H9 (cell line): ENCODE measurements at regions not wholly inside any gene's neighbourhood (a gene's known extent, or its start where the extent isn't known, plus 50 kb on each side); places are given as distances from the start of the nearest gene placed in this dataset.
A peak's percentile ranks its signal among the peaks of the same experiment; 100 is the strongest.

Experiments
- DNase-seq: peaks from one replicate; pipeline ENCODE4 v3.0.0-alpha.2; 2017
- H2AFZ ChIP-seq: one replicate; pipeline ENCODE4 v1.6.1; 2013; ENCODE audit warnings: mild to moderate bottlenecking, low read length, control low read depth, moderate library complexity
- H2AK5ac ChIP-seq: 2 replicates; pipeline ENCODE4 v1.6.1; 2013; ENCODE audit warnings: low read length, control low read depth, mixed read lengths; ENCODE audit not compliant: insufficient read length
- H2BK120ac ChIP-seq: one replicate; pipeline ENCODE4 v1.6.1; 2013; ENCODE audit warnings: low read depth, mild to moderate bottlenecking, low read length, control low read depth, inconsistent platforms; ENCODE audit not compliant: poor library complexity, severe bottlenecking
- H2BK12ac ChIP-seq: 2 replicates; pipeline ENCODE4 v1.6.1; 2013; ENCODE audit warnings: low read length, control low read depth, mixed read lengths, low read depth; ENCODE audit not compliant: insufficient read length
- H2BK15ac ChIP-seq: 2 replicates; pipeline ENCODE4 v1.6.1; 2013; ENCODE audit warnings: low read depth, low read length, control low read depth
- H2BK20ac ChIP-seq: one replicate; pipeline ENCODE4 v1.6.1; 2013; ENCODE audit warnings: low read depth, mild to moderate bottlenecking, low read length, control low read depth, inconsistent platforms; ENCODE audit not compliant: poor library complexity, severe bottlenecking
- H2BK5ac ChIP-seq: 2 replicates; pipeline ENCODE4 v1.6.1; 2013; ENCODE audit warnings: low read length, control low read depth, mixed read lengths; ENCODE audit not compliant: insufficient read length
- H3K14ac ChIP-seq: 2 replicates; pipeline ENCODE4 v1.6.1; 2013; ENCODE audit warnings: low read length, control low read depth; ENCODE audit not compliant: insufficient read depth
- H3K18ac ChIP-seq: 2 replicates; pipeline ENCODE4 v1.6.1; 2013; ENCODE audit warnings: low read depth, mild to moderate bottlenecking, mixed read lengths, low read length, control low read depth; ENCODE audit not compliant: insufficient read length
- H3K23ac ChIP-seq: 2 replicates; pipeline ENCODE4 v1.6.1; 2013; ENCODE audit warnings: low read length, control low read depth, mixed read lengths, low read depth; ENCODE audit not compliant: insufficient read length
- H3K23me2 ChIP-seq: 2 replicates; pipeline ENCODE4 v1.6.1; 2013; ENCODE audit warnings: low read depth, mild to moderate bottlenecking, mixed read lengths, low read length, control low read depth; ENCODE audit not compliant: insufficient read length, poor library complexity, severe bottlenecking
- H3K27ac ChIP-seq: 2 replicates; pipeline ENCODE4 v1.5.1; 2013; ENCODE audit warnings: low read length, control low read depth, mixed read lengths, low read depth; ENCODE audit not compliant: insufficient read length
- H3K27me3 ChIP-seq: 2 replicates; pipeline ENCODE4 v1.6.1; 2013; ENCODE audit warnings: low read length, control low read depth, inconsistent platforms; ENCODE audit not compliant: insufficient read depth
- H3K4ac ChIP-seq: 2 replicates; pipeline ENCODE4 v1.6.1; 2013; ENCODE audit warnings: low read depth, mild to moderate bottlenecking, control low read depth, inconsistent platforms, low read length, moderate library complexity
- H3K4me1 ChIP-seq: 2 replicates; pipeline ENCODE4 v1.6.1; 2013; ENCODE audit warnings: low read length, control low read depth, inconsistent platforms; ENCODE audit not compliant: insufficient read depth
- H3K4me2 ChIP-seq: 2 replicates; pipeline ENCODE4 v1.6.1; 2013; ENCODE audit warnings: low read length, control low read depth, mixed read lengths; ENCODE audit not compliant: insufficient read length, insufficient read depth
- H3K56ac ChIP-seq: 2 replicates; pipeline ENCODE4 v1.6.1; 2013; ENCODE audit warnings: low read depth, mild to moderate bottlenecking, mixed read lengths, low read length, control low read depth; ENCODE audit not compliant: insufficient read length
- H3K79me1 ChIP-seq: 2 replicates; pipeline ENCODE4 v1.6.1; 2013; ENCODE audit warnings: low read depth, mild to moderate bottlenecking, moderate library complexity, low read length, control low read depth, inconsistent platforms; ENCODE audit not compliant: insufficient read depth, poor library complexity, severe bottlenecking
- H3K79me2 ChIP-seq: 2 replicates; pipeline ENCODE4 v1.6.1; 2013; ENCODE audit warnings: low read length, control low read depth, inconsistent platforms; ENCODE audit not compliant: insufficient read depth
- H3K9ac ChIP-seq: 2 replicates; pipeline ENCODE4 v1.6.1; 2013; ENCODE audit warnings: low read length, control low read depth, mixed read lengths; ENCODE audit not compliant: insufficient read length; ENCODE audit errors: extremely low read depth
- H3K9me3 ChIP-seq: one replicate; pipeline ENCODE4 v1.6.1; 2013; ENCODE audit warnings: low read depth, low read length, inconsistent platforms; ENCODE audit not compliant: control insufficient read depth
- H3T11ph ChIP-seq: one replicate; pipeline ENCODE4 v1.6.1; 2013; ENCODE audit warnings: mild to moderate bottlenecking, low read length, control low read depth, inconsistent platforms
- H4K20me1 ChIP-seq: one replicate; pipeline ENCODE4 v1.6.1; 2013; ENCODE audit not compliant: control insufficient read depth, insufficient read length, insufficient read depth
- H4K5ac ChIP-seq: 2 replicates; pipeline ENCODE4 v1.6.1; 2013; ENCODE audit warnings: low read depth, mild to moderate bottlenecking, mixed read lengths, low read length, control low read depth; ENCODE audit not compliant: insufficient read length
- H4K8ac ChIP-seq: replicated peaks from 2 replicates; pipeline ENCODE4 v1.6.1; 2013; ENCODE audit warnings: low read length, control low read depth, mixed read lengths, low read depth; ENCODE audit not compliant: insufficient read length
- H4K91ac ChIP-seq: 2 replicates; pipeline ENCODE4 v1.6.1; 2013; ENCODE audit warnings: low read depth, mild to moderate bottlenecking, moderate library complexity, mixed read lengths, low read length, control low read depth; ENCODE audit not compliant: insufficient read length
- H3K27ac Mint-ChIP-seq, 3 experiments: 2 replicates in 2 of 3; 3 replicates in 1 of 3; pipeline ENCODE4 v1.8.0; 2020 to 2021; ENCODE audit warnings: mixed read lengths in 3 of 3, mild to moderate bottlenecking in 1 of 3, moderate library complexity in 1 of 3
- H3K27me3 Mint-ChIP-seq: 2 replicates; pipeline ENCODE4 v1.8.0; 2021; ENCODE audit warnings: low read depth, mild to moderate bottlenecking, moderate library complexity, mixed read lengths
- H3K36me3 Mint-ChIP-seq, 3 experiments: 2 replicates in 2 of 3; 3 replicates in 1 of 3; pipeline ENCODE4 v1.8.0; 2020 to 2021; ENCODE audit warnings: low read depth in 3 of 3, mixed read lengths in 3 of 3; ENCODE audit not compliant: insufficient read depth in 1 of 3
- H3K4me1 Mint-ChIP-seq, 2 experiments: 2 replicates each; pipeline ENCODE4 v1.8.0; 2020; ENCODE audit warnings: mixed read lengths in 2 of 2
- H3K4me3 Mint-ChIP-seq, 2 experiments: 2 replicates in 1 of 2; 3 replicates in 1 of 2; pipeline ENCODE4 v1.8.0; 2020 to 2021; ENCODE audit warnings: mild to moderate bottlenecking in 2 of 2, mixed read lengths in 2 of 2, moderate library complexity in 1 of 2
- H3K9me3 Mint-ChIP-seq, 2 experiments: 2 replicates in 1 of 2; 3 replicates in 1 of 2; pipeline ENCODE4 v1.8.0; 2020; ENCODE audit warnings: mild to moderate bottlenecking in 2 of 2, mixed read lengths in 2 of 2, moderate library complexity in 1 of 2
- CTCF ChIP-seq: fragments of 200-600 bp; sonication (generic); conservative IDR thresholded peaks from 3 replicates; pipeline ENCODE4 v1.8.0; 2021; ENCODE audit warnings: antibody characterized with exemption, mild to moderate bottlenecking

- no peak overlapping the region for H3K23ac ChIP-seq
- no peaks in the 10 kb centered on the region; a peak in 1 of 7 replicates for H3K36me3 Mint-ChIP-seq
- peaks cover 14 to 24% of the 10 kb centered on the region in 2 experiments for H3K4me1 Mint-ChIP-seq
- no peak overlapping the region for H4K5ac ChIP-seq
- H3T11ph ChIP-seq: no peak overlapping the region
- H3K9me3 ChIP-seq: no peaks in the 10 kb centered on the region
- peak overlapping the region in 2 of 3 experiments; percentile 1 to 39; a peak in 2 of 7 replicates for H3K27ac Mint-ChIP-seq
- H3K14ac ChIP-seq: no peak overlapping the region
- H2BK12ac ChIP-seq: no peak overlapping the region
- no peak overlapping the region for H2BK15ac ChIP-seq
- no peak for TF ChIP-seq CTCF
- H2AFZ ChIP-seq: peak overlapping the region; percentile 86
- H3K56ac ChIP-seq: no peak overlapping the region
- H3K18ac ChIP-seq: no peak overlapping the region
- H3K4me2 ChIP-seq: no peak overlapping the region
- peaks cover 0 to 2% of the 10 kb centered on the region in 2 experiments; a peak in 2 of 5 replicates for H3K9me3 Mint-ChIP-seq
- no peak overlapping the region for H4K8ac ChIP-seq
- H3K4ac ChIP-seq: no peak overlapping the region
- no peak overlapping the region for H3K27ac ChIP-seq
- H4K20me1 ChIP-seq: no peaks in the 10 kb centered on the region
- H3K23me2 ChIP-seq: no peaks in the 10 kb centered on the region
- no peaks in the 10 kb centered on the region for H3K27me3 ChIP-seq
- H3K4me3 Mint-ChIP-seq: no peak overlapping the region
- no peak overlapping the region for H2BK120ac ChIP-seq
- no peaks in the 10 kb centered on the region for H3K27me3 Mint-ChIP-seq
- DNase-seq: no peak
- H3K79me1 ChIP-seq: no peaks in the 10 kb centered on the region
- H3K4me1 ChIP-seq: no peaks in the 10 kb centered on the region; the same call in 1 of the 2 replicates
- H2BK5ac ChIP-seq: no peak overlapping the region
- no peak overlapping the region for H4K91ac ChIP-seq
- no peak overlapping the region for H2AK5ac ChIP-seq
- H2BK20ac ChIP-seq: no peak overlapping the region
- H3K79me2 ChIP-seq: no peaks in the 10 kb centered on the region
- no peak overlapping the region for H3K9ac ChIP-seq
Observed at GRCh38 chr15:92845126-92845508, 55.0 kb upstream of the CHD2 start.
